ENCODE measurements at regions not wholly inside any gene's neighbourhood (a gene's known extent, or its start where the extent isn't known, plus 50 kb on each side); places are given as distances from the start of the nearest gene placed in this dataset.

GRCh38 chr10:62473241-62473640 lies 99.1 kb downstream of the ZNF365 start:
- no peak overlapping the region for H3K9ac ChIP-seq (ENCODE audit: insufficient read depth in 1 of 2, low read length in 2 of 2)
- no peak for ATAC-seq (ENCODE audit: insufficient read depth, low FRiP score)
- no peaks in the 10 kb centered on the region for H3K27me3 ChIP-seq (ENCODE audit: control insufficient read depth in 3 of 3, insufficient read depth in 3 of 3, low read length in 2 of 3)
- H3K36me3 ChIP-seq (ENCODE audit: control insufficient read depth in 4 of 4, insufficient read depth in 4 of 4, low read length in 4 of 4): no peaks in the 10 kb centered on the region
- WGBS, 2 donors: 67 to 76% methylated on average over 4 of the region's 4 CpGs
- no peak for TF ChIP-seq CTCF (IDR thresholded peaks at IDR 0.05; ENCODE audit: control extremely low read depth, extremely low read depth)
- H3K4me3 ChIP-seq: no peak overlapping the region
- H3K4me1 ChIP-seq (ENCODE audit: control insufficient read depth in 5 of 5, insufficient read depth in 5 of 5, low read length in 5 of 5): no peaks in the 10 kb centered on the region
- DNase-seq: no peak
- H3K9me3 ChIP-seq (ENCODE audit: control insufficient read depth in 4 of 4, insufficient read depth in 3 of 4, low read length in 3 of 4): no peaks in the 10 kb centered on the region
- no peak overlapping the region for H3K27ac ChIP-seq (ENCODE audit: low read depth in 1 of 2, low read length in 1 of 2)

GRCh38 chr10:62475551-62475950 lies 101.4 kb downstream of the ZNF365 start:
- Histone ChIP-seq H3K36me3 (ENCODE audit: control insufficient read depth in 4 of 4, insufficient read depth in 4 of 4, low read length in 4 of 4) (no peaks in the 10 kb centered on the region), H3K4me3 (no peak overlapping the region), H3K9me3 (ENCODE audit: control insufficient read depth in 4 of 4, insufficient read depth in 3 of 4, low read length in 3 of 4) (no peaks in the 10 kb centered on the region), H3K27ac (ENCODE audit: low read depth in 1 of 2, low read length in 1 of 2) (no peak overlapping the region), H3K27me3 (ENCODE audit: control insufficient read depth in 3 of 3, insufficient read depth in 3 of 3, low read length in 2 of 3) (no peaks in the 10 kb centered on the region), H3K4me1 (ENCODE audit: control insufficient read depth in 5 of 5, insufficient read depth in 5 of 5, low read length in 5 of 5) (no peaks in the 10 kb centered on the region), H3K9ac (ENCODE audit: insufficient read depth in 1 of 2, low read length in 2 of 2) (no peak overlapping the region)
- TF ChIP-seq CTCF (IDR thresholded peaks at IDR 0.05; ENCODE audit: control extremely low read depth, extremely low read depth): no peak
- ATAC-seq (ENCODE audit: insufficient read depth, low FRiP score) (no peak), DNase-seq (no peak)
- WGBS, 2 donors: 76 to 89% methylated on average over 6 of the region's 6 CpGs

GRCh38 chr10:62479523-62479922 lies 105.4 kb downstream of the ZNF365 start:
- Histone ChIP-seq H3K9me3 (ENCODE audit: control insufficient read depth in 4 of 4, insufficient read depth in 3 of 4, low read length in 3 of 4) (no peaks in the 10 kb centered on the region), H3K4me3 (no peak overlapping the region), H3K36me3 (ENCODE audit: control insufficient read depth in 4 of 4, insufficient read depth in 4 of 4, low read length in 4 of 4) (no peaks in the 10 kb centered on the region), H3K4me1 (ENCODE audit: control insufficient read depth in 5 of 5, insufficient read depth in 5 of 5, low read length in 5 of 5) (no peaks in the 10 kb centered on the region), H3K27me3 (ENCODE audit: control insufficient read depth in 3 of 3, insufficient read depth in 3 of 3, low read length in 2 of 3) (no peaks in the 10 kb centered on the region), H3K9ac (ENCODE audit: insufficient read depth in 1 of 2, low read length in 2 of 2) (no peak overlapping the region), H3K27ac (ENCODE audit: low read depth in 1 of 2, low read length in 1 of 2) (no peak overlapping the region)
- no peak for ATAC-seq (ENCODE audit: insufficient read depth, low FRiP score)
- WGBS, 2 donors: 80 to 91% methylated on average over 4 of the region's 4 CpGs
- no peak for TF ChIP-seq CTCF (IDR thresholded peaks at IDR 0.05; ENCODE audit: control extremely low read depth, extremely low read depth)
- no peak for DNase-seq

- ATAC-seq (ENCODE audit: insufficient read depth, low FRiP score): no peak
- TF ChIP-seq CTCF (IDR thresholded peaks at IDR 0.05; ENCODE audit: control extremely low read depth, extremely low read depth): no peak
Observed at GRCh38 chr10:62480196-62480595, 106.0 kb downstream of the ZNF365 start.

More at GRCh38 chr10:62480196-62480595, 106.0 kb downstream of the ZNF365 start:
- Histone ChIP-seq H3K4me3 (no peak overlapping the region), H3K9ac (ENCODE audit: insufficient read depth in 1 of 2, low read length in 2 of 2) (no peak overlapping the region), H3K27ac (ENCODE audit: low read depth in 1 of 2, low read length in 1 of 2) (no peak overlapping the region), H3K36me3 (ENCODE audit: control insufficient read depth in 4 of 4, insufficient read depth in 4 of 4, low read length in 4 of 4) (no peaks in the 10 kb centered on the region), H3K27me3 (ENCODE audit: control insufficient read depth in 3 of 3, insufficient read depth in 3 of 3, low read length in 2 of 3) (no peaks in the 10 kb centered on the region), H3K4me1 (ENCODE audit: control insufficient read depth in 5 of 5, insufficient read depth in 5 of 5, low read length in 5 of 5) (no peaks in the 10 kb centered on the region), H3K9me3 (ENCODE audit: control insufficient read depth in 4 of 4, insufficient read depth in 3 of 4, low read length in 3 of 4) (no peaks in the 10 kb centered on the region)
- 8 to 13% methylated on average over 1 of the region's 1 CpG for WGBS, 2 donors
- DNase-seq: no peak
